Sigmoid colon (tissue), 6 donors: ENCODE measurements at regions not wholly inside any gene's neighbourhood (a gene's known extent, or its start where the extent isn't known, plus 50 kb on each side); places are given as distances from the start of the nearest gene placed in this dataset.

ENCODE experiments used
- DNase-seq: peaks from one replicate; pipeline ENCODE4 v3.0.0-alpha.2; 2019
- H3K27ac ChIP-seq, 4 donors: fragments of 200-600 bp; sonication (generic); one replicate each; pipeline ENCODE4 v1.5.1; 2016 to 2019; ENCODE audit warnings: mild to moderate bottlenecking in 1 of 4
- H3K27me3 ChIP-seq, 3 donors: fragments of 200-600 bp; sonication (generic); one replicate each; pipeline ENCODE4 v1.5.1; 2019; ENCODE audit warnings: mild to moderate bottlenecking in 1 of 3
- H3K36me3 ChIP-seq, 4 donors: fragments of 200-600 bp; sonication (generic); one replicate each; pipeline ENCODE4 v1.5.1; 2016 to 2019
- H3K4me1 ChIP-seq, 4 donors: fragments of 200-600 bp; sonication (generic); one replicate each; pipeline ENCODE4 v1.5.1; 2017 to 2019
- H3K4me3 ChIP-seq, 4 donors: fragments of 200-600 bp; sonication (generic); one replicate each; pipeline ENCODE4 v1.5.1; 2017 to 2019; ENCODE audit warnings: mild to moderate bottlenecking in 2 of 4, moderate library complexity in 1 of 4
- H3K9me3 ChIP-seq, 4 donors: fragments of 200-600 bp in 3 of 4; sonication (generic) in 3 of 4; one replicate each; pipeline versions ENCODE4 v1.5.1 to v1.6.1; 2013 to 2019
- CTCF ChIP-seq, 4 experiments: fragments of 450-650 bp in 3 of 4; fragments of 200-600 bp in 1 of 4; IDR thresholded peaks; one replicate each; pipeline ENCODE4 v1.5.1; 2016 to 2019; ENCODE audit warnings: antibody characterized with exemption in 4 of 4, mild to moderate bottlenecking in 3 of 4, moderate library complexity in 2 of 4
- EP300 ChIP-seq, 4 donors: sonication (generic); formaldehyde crosslinking; IDR thresholded peaks; one replicate each; pipeline ENCODE4 v1.6.1; 2017; ENCODE audit warnings: antibody characterized with exemption in 4 of 4
- POLR2A ChIP-seq, 2 donors: fragments of 450-650 bp; IDR thresholded peaks; one replicate each; pipeline ENCODE4 v1.6.1; 2016; ENCODE audit warnings: antibody characterized with exemption in 2 of 2, mild to moderate bottlenecking in 2 of 2, moderate library complexity in 2 of 2
- POLR2AphosphoS5 ChIP-seq, 4 donors: sonication (generic); formaldehyde crosslinking; IDR thresholded peaks; one replicate each; pipeline ENCODE4 v1.6.1; 2017; ENCODE audit warnings: antibody characterized with exemption in 4 of 4
- WGBS, 2 donors: extraction: QIAGEN DNeasy Blood & Tissue Kit; methylation state at CpG; one replicate each; pipeline ENCODE4 v1.1.7; 2013; 5-methylcytosine and 5-hydroxymethylcytosine counted together
- intact Hi-C: fragments of 100-400 bp; cut with DNase I; formaldehyde crosslinking; loops from one replicate; pipeline ENCODE4 v1.15.1; 2023
- donor health status: healthy with polysubstance abuse.
- donor health status: healthy.

DNA sequence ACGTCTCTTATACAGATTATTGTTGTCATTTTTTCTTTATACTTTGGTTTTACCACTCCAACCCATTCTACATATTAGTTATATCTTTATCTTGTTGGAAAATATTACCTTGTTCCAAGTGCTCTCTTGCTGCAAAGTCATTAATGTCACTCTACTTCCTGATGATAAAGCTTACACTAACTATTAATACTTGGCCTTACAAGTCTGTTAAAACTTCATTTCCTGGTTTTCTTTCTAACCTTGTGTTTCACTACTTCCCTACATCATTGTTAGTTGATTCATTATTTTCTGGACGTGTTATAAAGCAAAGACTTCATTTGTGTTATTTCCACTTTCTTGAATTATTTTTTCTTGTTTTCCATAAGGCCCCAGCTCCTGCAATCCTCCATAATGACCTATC lies 382.6 kb upstream of the CDH20 start:
- Histone ChIP-seq H3K4me3 (no peak overlapping the region), H3K36me3 (no peaks in the 10 kb centered on the region), H3K27me3 (no peaks in the 10 kb centered on the region), H3K9me3 (no peaks in the 10 kb centered on the region), H3K27ac (no peak overlapping the region), H3K4me1 (no peaks in the 10 kb centered on the region)
- no peak for DNase-seq
- WGBS, 2 donors = 56 to 73% methylated on average over 2 of the region's 2 CpGs
- no peak for TF ChIP-seq CTCF (IDR thresholded peaks at IDR 0.05)
- TF ChIP-seq POLR2AphosphoS5 (IDR thresholded peaks at IDR 0.05) = no peak
- TF ChIP-seq EP300 (IDR thresholded peaks at IDR 0.05) = no peak
- intact Hi-C loops = no loop called here

- no peaks in the 10 kb centered on the region for H3K27me3 ChIP-seq
- no peaks in the 10 kb centered on the region for H3K9me3 ChIP-seq
- no peak overlapping the region for H3K4me3 ChIP-seq
- intact Hi-C loops = no loop called here
- H3K36me3 ChIP-seq = no peaks in the 10 kb centered on the region
- no peak overlapping the region for H3K27ac ChIP-seq
- DNase-seq = no peak
- WGBS, 2 donors = 92 to 96% methylated on average over 2 of the region's 2 CpGs
- no peaks in the 10 kb centered on the region for H3K4me1 ChIP-seq
- TF ChIP-seq POLR2AphosphoS5 (IDR thresholded peaks at IDR 0.05) (no peak), CTCF (IDR thresholded peaks at IDR 0.05) (no peak), EP300 (IDR thresholded peaks at IDR 0.05) (no peak), POLR2A (IDR thresholded peaks at IDR 0.05) (no peak)
Measured at GRCh38 chr18:60951091-60951490, 382.1 kb upstream of the CDH20 start.

DNA sequence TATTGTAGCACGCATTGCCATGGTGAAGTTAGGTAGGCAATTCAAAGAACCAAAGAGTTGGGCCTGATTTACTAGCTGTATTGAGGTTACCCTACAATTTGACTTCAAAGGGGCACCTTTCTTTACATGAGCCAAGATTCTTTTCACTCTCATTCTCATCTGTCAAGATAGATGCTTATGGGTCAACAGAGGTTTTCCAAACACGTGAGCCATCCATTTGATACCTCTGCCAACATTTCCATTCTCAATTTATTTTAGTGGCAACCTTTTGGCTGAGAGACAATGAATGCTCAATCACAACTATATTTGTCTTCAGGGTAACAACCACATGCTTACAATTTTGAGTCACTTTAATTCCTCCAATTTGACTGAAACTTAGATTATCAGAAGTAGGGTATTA lies 370.6 kb upstream of the CDH20 start:
- H3K4me1 ChIP-seq = no peaks in the 10 kb centered on the region
- DNase-seq = no peak
- no peak for TF ChIP-seq POLR2A (IDR thresholded peaks at IDR 0.05)
- no peak for TF ChIP-seq EP300 (IDR thresholded peaks at IDR 0.05)
- TF ChIP-seq POLR2AphosphoS5 (IDR thresholded peaks at IDR 0.05) = no peak
- TF ChIP-seq CTCF (IDR thresholded peaks at IDR 0.05) = no peak
- no peak overlapping the region for H3K27ac ChIP-seq
- intact Hi-C loops = no loop called here
- H3K4me3 ChIP-seq = no peak overlapping the region
- no peaks in the 10 kb centered on the region for H3K27me3 ChIP-seq
- H3K36me3 ChIP-seq = no peaks in the 10 kb centered on the region
- H3K9me3 ChIP-seq = no peaks in the 10 kb centered on the region
- WGBS, 2 donors = 79 to 86% methylated on average over 2 of the region's 2 CpGs

DNA sequence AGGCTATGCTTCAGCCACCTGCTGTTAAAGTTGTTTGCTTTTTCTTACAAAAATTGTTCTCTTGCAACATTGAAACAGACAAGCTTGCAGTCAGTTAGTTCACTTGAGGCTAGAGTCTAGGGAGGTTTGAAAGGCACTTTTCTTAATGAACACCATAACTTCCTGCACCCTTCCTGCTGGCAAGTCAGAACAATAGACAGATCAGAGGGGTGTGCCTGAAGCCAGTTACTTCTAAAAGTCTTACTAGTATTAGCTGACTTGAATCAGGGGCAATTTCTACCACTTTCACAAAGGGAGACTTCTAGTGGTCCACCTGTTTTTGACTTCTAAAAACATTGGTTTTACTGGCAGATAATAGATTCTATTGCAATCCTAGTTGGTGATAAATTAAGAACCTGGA lies 367.4 kb upstream of the CDH20 start:
- Histone ChIP-seq H3K9me3 (no peaks in the 10 kb centered on the region), H3K27me3 (no peaks in the 10 kb centered on the region), H3K36me3 (no peaks in the 10 kb centered on the region), H3K4me3 (no peak overlapping the region), H3K4me1 (no peaks in the 10 kb centered on the region), H3K27ac (no peak overlapping the region)
- no peak for DNase-seq
- intact Hi-C loops = no loop called here
- TF ChIP-seq CTCF (IDR thresholded peaks at IDR 0.05) (no peak), POLR2AphosphoS5 (IDR thresholded peaks at IDR 0.05) (no peak), POLR2A (IDR thresholded peaks at IDR 0.05) (no peak), EP300 (IDR thresholded peaks at IDR 0.05) (no peak)

GRCh38 chr18:60966876-60967275 lies 366.4 kb upstream of the CDH20 start:
- H3K27ac ChIP-seq = no peak overlapping the region
- H3K27me3 ChIP-seq = no peaks in the 10 kb centered on the region
- intact Hi-C loops = no loop called here
- H3K4me3 ChIP-seq = no peak overlapping the region
- no peaks in the 10 kb centered on the region for H3K4me1 ChIP-seq
- no peaks in the 10 kb centered on the region for H3K36me3 ChIP-seq
- WGBS, 2 donors = 65 to 78% methylated on average over 2 of the region's 2 CpGs
- TF ChIP-seq POLR2A (IDR thresholded peaks at IDR 0.05) = no peak
- TF ChIP-seq EP300 (IDR thresholded peaks at IDR 0.05) = no peak
- TF ChIP-seq CTCF (IDR thresholded peaks at IDR 0.05) = no peak
- TF ChIP-seq POLR2AphosphoS5 (IDR thresholded peaks at IDR 0.05) = no peak
- no peaks in the 10 kb centered on the region for H3K9me3 ChIP-seq
- no peak for DNase-seq
